ENCODE measurements at regions not wholly inside any gene's neighbourhood (a gene's known extent, or its start where the extent isn't known, plus 50 kb on each side); places are given as distances from the start of the nearest gene placed in this dataset.

- no peak for TF ChIP-seq PATZ1 (CRISPR knock-in tag; IDR thresholded peaks at IDR 0.05; ENCODE audit: borderline replicate concordance)
- TF ChIP-seq TSHZ2 (CRISPR knock-in tag; IDR thresholded peaks at IDR 0.05) = no peak
- no peak for TF ChIP-seq ZNF565 (CRISPR knock-in tag; conservative IDR thresholded peaks at IDR 0.05; ENCODE audit: low read depth)
- TF ChIP-seq ZFP3 (CRISPR knock-in tag; IDR thresholded peaks at IDR 0.05) = no peak
- TF ChIP-seq RARB (CRISPR knock-in tag; IDR thresholded peaks at IDR 0.05) = no peak
- no peak for TF ChIP-seq CSRNP3 (CRISPR knock-in tag; IDR thresholded peaks at IDR 0.05)
- no peak for TF ChIP-seq PPARA (CRISPR knock-in tag; IDR thresholded peaks at IDR 0.05; ENCODE audit: borderline replicate concordance)
- TF ChIP-seq ZFP30 (CRISPR knock-in tag; IDR thresholded peaks at IDR 0.05) = no peak
- TF ChIP-seq ZNF70 (CRISPR knock-in tag; IDR thresholded peaks at IDR 0.05) = no peak
- no peak for TF ChIP-seq TOX (CRISPR knock-in tag; IDR thresholded peaks at IDR 0.05; ENCODE audit: borderline replicate concordance)
- TF ChIP-seq CREB5 (CRISPR knock-in tag; IDR thresholded peaks at IDR 0.05; ENCODE audit: low read depth) = no peak
- ATAC-seq = no peak
These were observed 149.2 kb upstream of the VEPH1 start for GRCh38 chr3:157652366-157652765.

- ATAC-seq = no peak
These were observed 147.5 kb upstream of the VEPH1 start for GRCh38 chr3:157650699-157651098.

More at GRCh38 chr3:157650699-157651098, 147.5 kb upstream of the VEPH1 start:
- no peak for TF ChIP-seq CSDC2 (CRISPR knock-in tag; IDR thresholded peaks at IDR 0.05)
- no peak for TF ChIP-seq CREB5 (CRISPR knock-in tag; IDR thresholded peaks at IDR 0.05; ENCODE audit: low read depth)
- no peak for TF ChIP-seq GLIS3 (CRISPR knock-in tag; IDR thresholded peaks at IDR 0.05)
- TF ChIP-seq ZNF565 (CRISPR knock-in tag; conservative IDR thresholded peaks at IDR 0.05; ENCODE audit: low read depth) = no peak
- no peak for TF ChIP-seq SNAI2 (CRISPR knock-in tag; IDR thresholded peaks at IDR 0.05)
- no peak for TF ChIP-seq TCF4 (CRISPR knock-in tag; IDR thresholded peaks at IDR 0.05; ENCODE audit: borderline replicate concordance)
- TF ChIP-seq ZFP3 (CRISPR knock-in tag; IDR thresholded peaks at IDR 0.05) = no peak
- TF ChIP-seq TSHZ2 (CRISPR knock-in tag; IDR thresholded peaks at IDR 0.05) = no peak
- no peak for TF ChIP-seq ISL1 (CRISPR knock-in tag; IDR thresholded peaks at IDR 0.05)
- TF ChIP-seq TOX (CRISPR knock-in tag; IDR thresholded peaks at IDR 0.05; ENCODE audit: borderline replicate concordance) = no peak
- TF ChIP-seq BACH2 (CRISPR knock-in tag; IDR thresholded peaks at IDR 0.05; ENCODE audit: borderline replicate concordance) = no peak
- TF ChIP-seq PATZ1 (CRISPR knock-in tag; IDR thresholded peaks at IDR 0.05; ENCODE audit: borderline replicate concordance) = no peak
- no peak for TF ChIP-seq ZFP30 (CRISPR knock-in tag; IDR thresholded peaks at IDR 0.05)
- no peak for TF ChIP-seq OSR1 (CRISPR knock-in tag; IDR thresholded peaks at IDR 0.05)
- no peak for TF ChIP-seq ZC3H10 (CRISPR knock-in tag; IDR thresholded peaks at IDR 0.05)
- no peak for TF ChIP-seq ZNF70 (CRISPR knock-in tag; IDR thresholded peaks at IDR 0.05)
